ENCODE measurements at regions not wholly inside any gene's neighbourhood (a gene's known extent, or its start where the extent isn't known, plus 50 kb on each side); places are given as distances from the start of the nearest gene placed in this dataset.
"Not testable (repeated sequence)": the region's sequence is repeated elsewhere in the genome, so short reads cannot be mapped to it uniquely, and the experiment has no call there.

DNA sequence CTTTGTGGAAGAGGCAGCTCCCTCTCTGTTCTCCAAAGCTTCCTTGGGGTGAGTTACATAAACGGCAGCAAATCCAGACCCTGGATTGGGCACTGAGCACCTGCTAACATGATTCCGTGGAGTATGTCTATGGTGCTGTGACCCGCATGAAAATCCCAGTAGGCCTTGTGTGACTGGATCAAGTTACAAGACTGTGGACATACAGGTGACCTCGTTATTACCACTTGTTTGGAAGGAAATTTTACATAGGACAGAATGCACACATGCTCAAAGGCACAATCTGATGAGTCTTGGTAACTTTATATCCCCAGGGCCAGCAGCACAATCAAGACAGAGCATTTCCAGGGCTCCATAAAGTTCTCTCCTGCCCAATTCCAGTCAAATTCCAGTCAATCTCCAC lies 120.2 kb upstream of the OTOS start:
- Histone ChIP-seq H3K36me3 (peaks cover 0 to 5% (median 0%) of the 10 kb centered on the region in 11 experiments; a peak in 2 of 22 replicates), H3K4me2 (no peak overlapping the region), H3K4me1 (peaks cover 0 to 4% (median 0%) of the 10 kb centered on the region in 10 experiments; a peak in 4 of 20 replicates), H4K20me1 (no peaks in the 10 kb centered on the region), H3K9me3 (replicated peaks in 1 of 11) (peaks cover 25 to 35% (median 31%) of the 10 kb centered on the region in 11 experiments), H3K27ac (no peak overlapping the region), H3K27me3 (no peaks in the 10 kb centered on the region), H3K4me3 (no peak overlapping the region), H3K9ac (no peak overlapping the region)
- no peak for TF ChIP-seq Cebpa-rat (IDR thresholded peaks at IDR 0.05)

DNA sequence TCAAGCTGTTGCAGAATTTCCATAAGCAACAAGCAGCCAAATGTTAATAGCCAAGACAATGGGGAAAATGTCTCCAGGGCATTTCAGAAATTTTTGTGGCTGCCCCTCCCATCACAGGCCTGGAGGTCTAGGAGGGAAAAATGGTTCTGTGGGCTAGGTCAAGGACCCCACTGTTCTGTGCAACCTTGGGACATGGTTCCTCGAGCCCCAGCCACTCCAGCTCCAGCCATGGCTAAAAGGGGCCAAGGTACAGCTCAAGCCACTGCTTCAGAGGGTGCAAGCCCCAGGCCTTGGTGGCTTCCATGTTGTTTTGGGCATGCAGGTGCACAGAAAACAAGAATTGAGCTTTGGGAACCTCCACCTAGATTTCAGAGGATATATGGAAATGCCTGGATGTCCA lies 122.1 kb upstream of the OTOS start:
- H3K9ac ChIP-seq, H3K4me1 ChIP-seq, H3K4me2 ChIP-seq, H3K27me3 ChIP-seq, H4K20me1 ChIP-seq, H3K4me3 ChIP-seq, H3K27ac ChIP-seq, H3K36me3 ChIP-seq: not testable (repeated sequence)
- H3K9me3 ChIP-seq (replicated peaks in 1 of 11): peaks cover 25 to 36% (median 31%) of the 10 kb centered on the region in 11 experiments

GRCh38 chr2:240269380-240269779 lies 128.9 kb upstream of the OTOS start:
- peaks cover 0 to 4% (median 1%) of the 10 kb centered on the region in 10 experiments; a peak in 9 of 20 replicates for H3K4me1 ChIP-seq
- H3K9me3 ChIP-seq (replicated peaks in 1 of 11): peaks cover 18 to 27% (median 25%) of the 10 kb centered on the region in 11 experiments
- no peaks in the 10 kb centered on the region for H4K20me1 ChIP-seq
- H3K4me2 ChIP-seq: no peak overlapping the region
- no peaks in the 10 kb centered on the region for H3K36me3 ChIP-seq
- H3K9ac ChIP-seq: no peak overlapping the region
- H3K4me3 ChIP-seq: no peak overlapping the region
- no peaks in the 10 kb centered on the region for H3K27me3 ChIP-seq
- no peak overlapping the region for H3K27ac ChIP-seq
- TF ChIP-seq Cebpa-rat (IDR thresholded peaks at IDR 0.05): no peak

DNA sequence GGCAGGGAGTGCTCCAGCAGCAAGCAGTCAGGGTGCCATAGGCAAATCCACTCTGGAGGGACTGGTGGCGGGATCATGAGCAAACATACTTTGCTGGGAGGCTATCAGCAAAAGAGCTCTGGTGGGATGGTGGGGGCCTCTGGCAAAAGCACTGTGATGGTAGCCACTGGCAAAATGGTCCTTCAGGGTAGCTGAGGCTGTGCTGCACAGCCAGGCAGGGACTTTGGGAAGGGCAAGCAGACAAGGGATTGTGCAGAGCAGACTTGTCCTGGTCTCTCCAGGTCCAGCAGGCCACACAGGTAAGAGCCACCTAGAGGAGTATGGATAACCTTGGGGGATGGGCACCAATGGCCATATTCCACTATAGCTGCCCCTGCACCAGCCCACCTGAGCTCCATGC lies 129.4 kb upstream of the OTOS start:
- Histone ChIP-seq H3K4me2 (no peak overlapping the region), H4K20me1 (no peaks in the 10 kb centered on the region), H3K4me1 (peaks cover 0 to 9% (median 6%) of the 10 kb centered on the region in 10 experiments; a peak in 13 of 20 replicates), H3K27me3 (no peaks in the 10 kb centered on the region), H3K9me3 (replicated peaks in 1 of 11) (peaks cover 18 to 27% (median 25%) of the 10 kb centered on the region in 11 experiments), H3K36me3 (no peaks in the 10 kb centered on the region), H3K9ac (no peak overlapping the region), H3K4me3 (no peak overlapping the region), H3K27ac (no peak overlapping the region)
- TF ChIP-seq Cebpa-rat (IDR thresholded peaks at IDR 0.05): no peak

DNA sequence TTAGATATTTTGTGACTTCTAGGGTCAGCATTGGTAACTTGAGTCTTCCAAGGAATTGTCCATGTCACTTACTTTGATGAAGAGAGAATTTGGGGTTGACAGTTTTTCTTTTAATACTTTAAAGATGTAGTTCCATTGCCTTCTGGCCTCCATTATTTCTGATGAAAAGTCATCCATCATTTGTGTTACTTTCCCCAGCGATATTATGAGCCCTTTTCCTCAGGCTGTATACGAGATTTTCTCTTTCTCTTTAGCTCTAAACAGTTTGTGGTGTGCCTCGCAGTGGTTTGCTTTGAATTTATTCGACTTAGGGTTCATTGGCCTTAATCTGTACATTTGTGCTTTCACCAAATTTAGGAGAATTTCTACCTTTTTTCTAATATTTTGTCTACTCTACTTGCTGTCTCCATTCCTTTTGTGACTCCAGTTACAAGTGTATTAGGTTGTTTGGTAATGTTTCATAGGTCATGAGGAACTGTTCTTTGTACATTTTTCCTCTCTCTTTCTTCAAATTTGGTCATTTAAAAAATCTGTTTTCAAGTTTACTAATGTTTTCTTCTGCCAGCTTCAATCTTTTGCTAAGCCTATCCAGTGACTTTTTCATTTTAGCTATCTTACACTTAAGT lies 131.4 kb upstream of the OTOS start:
- H3K4me1 ChIP-seq: peaks cover 7 to 27% (median 22%) of the 10 kb centered on the region in 10 experiments
- no peak overlapping the region for H3K9ac ChIP-seq
- H3K36me3 ChIP-seq: no peaks in the 10 kb centered on the region
- no peaks in the 10 kb centered on the region for H3K27me3 ChIP-seq
- H4K20me1 ChIP-seq: no peaks in the 10 kb centered on the region
- H3K4me3 ChIP-seq: no peak overlapping the region
- TF ChIP-seq Cebpa-rat (IDR thresholded peaks at IDR 0.05): no peak
- peaks cover 18 to 27% (median 25%) of the 10 kb centered on the region in 11 experiments for H3K9me3 ChIP-seq (replicated peaks in 1 of 11)
- no peak overlapping the region for H3K27ac ChIP-seq
- no peak overlapping the region for H3K4me2 ChIP-seq

- H3K9ac ChIP-seq: no peak overlapping the region
- no peak for TF ChIP-seq Cebpa-rat (IDR thresholded peaks at IDR 0.05)
- H3K27ac ChIP-seq: no peak overlapping the region
- H3K4me2 ChIP-seq: peak overlapping the region in 6 of 11 experiments; percentile 10 to 63 (median 41); a peak in 6 of 22 replicates
- H3K27me3 ChIP-seq: no peaks in the 10 kb centered on the region
- no peaks in the 10 kb centered on the region for H4K20me1 ChIP-seq
- H3K9me3 ChIP-seq (replicated peaks in 1 of 11): peaks cover 18 to 27% (median 23%) of the 10 kb centered on the region in 11 experiments
- peaks cover 15 to 27% (median 24%) of the 10 kb centered on the region in 10 experiments for H3K4me1 ChIP-seq
- no peak overlapping the region for H3K4me3 ChIP-seq
- H3K36me3 ChIP-seq: no peaks in the 10 kb centered on the region
These were observed 134.9 kb upstream of the OTOS start for GRCh38 chr2:240275386-240275785.

- Histone ChIP-seq H3K4me3 (no peak overlapping the region), H3K9ac (no peak overlapping the region), H3K4me1 (peaks cover 15 to 27% (median 24%) of the 10 kb centered on the region in 10 experiments), H3K9me3 (replicated peaks in 1 of 11) (peaks cover 9 to 25% (median 12%) of the 10 kb centered on the region in 11 experiments; a peak in 20 of 22 replicates), H3K4me2 (peak overlapping the region in 2 of 11 experiments; percentile 49; a peak in 3 of 22 replicates), H3K27me3 (no peaks in the 10 kb centered on the region), H4K20me1 (no peaks in the 10 kb centered on the region), H3K27ac (no peak overlapping the region), H3K36me3 (no peaks in the 10 kb centered on the region)
- no peak for TF ChIP-seq Cebpa-rat (IDR thresholded peaks at IDR 0.05)
These were observed 136.8 kb upstream of the OTOS start for GRCh38 chr2:240277073-240277806.

DNA sequence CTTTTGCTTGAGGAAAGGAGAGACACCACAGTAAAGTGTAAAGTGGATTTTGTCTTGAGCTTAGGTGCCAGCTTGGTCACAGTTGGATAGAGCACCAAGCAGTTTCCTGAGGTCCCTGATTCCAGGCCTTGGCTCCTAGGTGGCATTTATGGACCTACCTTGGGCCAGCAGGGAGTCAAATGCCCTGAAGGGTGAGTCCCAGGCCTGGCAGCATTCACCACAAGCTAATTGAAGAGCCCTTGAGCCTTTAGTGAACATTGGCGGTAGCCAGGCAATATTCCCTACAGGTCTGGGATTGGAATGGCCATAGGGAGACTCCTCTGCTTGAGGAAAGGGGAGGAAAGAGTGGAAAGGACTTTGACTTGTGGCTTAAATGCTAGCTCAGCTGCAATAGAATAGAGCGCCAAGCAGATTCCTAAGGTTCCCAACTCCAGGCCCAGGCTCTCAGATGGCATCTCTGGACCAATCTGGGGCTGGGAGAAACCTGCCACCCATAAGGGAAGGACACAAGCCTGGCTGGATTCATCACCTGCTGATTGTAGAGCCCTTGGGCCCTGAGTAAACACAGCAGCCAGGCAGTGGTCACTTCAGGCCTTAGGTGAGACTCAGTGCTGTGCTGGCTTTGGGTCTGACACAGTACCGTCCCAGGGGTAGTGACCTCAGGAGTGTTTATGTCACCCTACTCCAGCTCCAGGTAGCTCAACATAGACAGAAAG lies 137.5 kb upstream of the OTOS start:
- no peaks in the 10 kb centered on the region for H3K27me3 ChIP-seq
- H4K20me1 ChIP-seq: no peaks in the 10 kb centered on the region
- H3K9me3 ChIP-seq (replicated peaks in 1 of 11): peaks cover 3 to 19% (median 6%) of the 10 kb centered on the region in 11 experiments; a peak in 18 of 22 replicates
- no peak overlapping the region for H3K27ac ChIP-seq
- H3K4me2 ChIP-seq: 0 out of 22 replicates have a peak overlapping the region, but pooled peaks of 3 of the 11 experiments have one; percentile 3 to 16 (median 15)
- peaks cover 15 to 27% (median 24%) of the 10 kb centered on the region in 10 experiments for H3K4me1 ChIP-seq
- no peak for TF ChIP-seq Cebpa-rat (IDR thresholded peaks at IDR 0.05)
- no peaks in the 10 kb centered on the region for H3K36me3 ChIP-seq
- no peak overlapping the region for H3K4me3 ChIP-seq
- no peak overlapping the region for H3K9ac ChIP-seq

DNA sequence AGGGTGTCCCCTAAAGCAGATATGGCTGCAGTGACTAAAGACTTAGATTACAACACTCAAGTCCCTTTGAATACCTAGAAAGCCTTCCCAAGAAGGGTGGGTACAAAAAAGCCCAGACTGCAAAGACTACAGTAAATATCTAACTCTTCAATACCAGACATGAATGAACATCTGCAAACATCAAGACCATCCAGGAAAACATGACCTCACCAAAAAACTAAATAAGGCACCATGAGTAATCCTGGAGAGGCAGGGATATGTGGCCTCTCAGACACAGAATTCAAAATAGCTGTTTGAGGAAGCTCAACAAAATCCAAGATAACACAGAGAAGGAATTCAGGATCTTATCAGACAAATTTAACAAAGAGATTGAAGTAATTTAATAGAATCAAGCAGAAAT lies 138.2 kb upstream of the OTOS start:
- H3K4me3 ChIP-seq: no peak overlapping the region
- no peak overlapping the region for H3K27ac ChIP-seq
- H3K4me2 ChIP-seq: peak overlapping the region in 3 of 11 experiments; percentile 3 to 16 (median 15); a peak in 2 of 22 replicates
- no peak overlapping the region for H3K9ac ChIP-seq
- H3K9me3 ChIP-seq (replicated peaks in 1 of 11): peaks cover 4 to 20% (median 9%) of the 10 kb centered on the region in 11 experiments; a peak in 20 of 22 replicates
- TF ChIP-seq Cebpa-rat (IDR thresholded peaks at IDR 0.05): no peak
- peaks cover 15 to 27% (median 24%) of the 10 kb centered on the region in 10 experiments for H3K4me1 ChIP-seq
- H3K36me3 ChIP-seq: no peaks in the 10 kb centered on the region
- no peaks in the 10 kb centered on the region for H3K27me3 ChIP-seq
- no peaks in the 10 kb centered on the region for H4K20me1 ChIP-seq

Data from BLaER1 treated with 17β-estradiol and CSF1 and Interleukin-3, amounts not matched to agents 10 nM and 100 nM (cell line).